Peyer's patch (tissue), 4 donors: ENCODE measurements at regions not wholly inside any gene's neighbourhood (a gene's known extent, or its start where the extent isn't known, plus 50 kb on each side); places are given as distances from the start of the nearest gene placed in this dataset.

Experiments used
- POLR2A ChIP-seq, 2 donors: fragments of 450-650 bp; IDR thresholded peaks; one replicate each; pipeline ENCODE4 v1.5.1; 2017; ENCODE audit warnings: antibody characterized with exemption in 2 of 2, mild to moderate bottlenecking in 2 of 2, moderate library complexity in 2 of 2
- TF ChIP-seq, protein P1 (sequence below), 6 experiments: fragments of 450-650 bp in 4 of 6; fragments of 200-600 bp in 2 of 6; sonication (generic) in 1 of 6; IDR thresholded peaks; one replicate each; pipeline ENCODE4 v1.5.1; 2017 to 2019; ENCODE audit warnings: antibody characterized with exemption in 6 of 6, mild to moderate bottlenecking in 3 of 6, moderate library complexity in 1 of 6

DNA sequence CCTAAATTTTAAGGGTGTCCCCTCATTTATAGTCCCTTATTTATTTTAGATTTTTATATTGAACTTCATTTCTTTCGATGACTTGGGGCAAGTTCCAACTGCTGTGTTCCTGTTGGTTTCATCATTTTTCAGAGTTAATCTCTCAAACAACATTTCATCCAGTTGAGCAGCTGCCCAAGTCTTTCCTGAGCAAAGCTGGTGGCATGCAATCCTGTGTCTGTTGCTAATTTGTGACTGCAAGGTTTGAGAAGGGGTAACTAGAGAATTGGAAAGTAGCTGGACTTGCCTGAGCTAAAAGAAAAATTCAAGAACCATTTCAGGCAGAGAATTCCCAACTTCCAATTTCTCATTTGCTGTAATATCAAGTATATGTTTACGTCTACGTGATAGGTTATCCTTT lies 881.5 kb upstream of the SLC35B3 start:
- TF ChIP-seq, protein P1, sequence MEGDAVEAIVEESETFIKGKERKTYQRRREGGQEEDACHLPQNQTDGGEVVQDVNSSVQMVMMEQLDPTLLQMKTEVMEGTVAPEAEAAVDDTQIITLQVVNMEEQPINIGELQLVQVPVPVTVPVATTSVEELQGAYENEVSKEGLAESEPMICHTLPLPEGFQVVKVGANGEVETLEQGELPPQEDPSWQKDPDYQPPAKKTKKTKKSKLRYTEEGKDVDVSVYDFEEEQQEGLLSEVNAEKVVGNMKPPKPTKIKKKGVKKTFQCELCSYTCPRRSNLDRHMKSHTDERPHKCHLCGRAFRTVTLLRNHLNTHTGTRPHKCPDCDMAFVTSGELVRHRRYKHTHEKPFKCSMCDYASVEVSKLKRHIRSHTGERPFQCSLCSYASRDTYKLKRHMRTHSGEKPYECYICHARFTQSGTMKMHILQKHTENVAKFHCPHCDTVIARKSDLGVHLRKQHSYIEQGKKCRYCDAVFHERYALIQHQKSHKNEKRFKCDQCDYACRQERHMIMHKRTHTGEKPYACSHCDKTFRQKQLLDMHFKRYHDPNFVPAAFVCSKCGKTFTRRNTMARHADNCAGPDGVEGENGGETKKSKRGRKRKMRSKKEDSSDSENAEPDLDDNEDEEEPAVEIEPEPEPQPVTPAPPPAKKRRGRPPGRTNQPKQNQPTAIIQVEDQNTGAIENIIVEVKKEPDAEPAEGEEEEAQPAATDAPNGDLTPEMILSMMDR (IDR thresholded peaks at IDR 0.05): no peak
- no peak for TF ChIP-seq POLR2A (IDR thresholded peaks at IDR 0.05)
